Activated naive CD4-positive, alpha-beta T cell treated with anti-CD3 and anti-CD28 coated beads, Interleukin-2, amount 10 ng/mL, durations not matched to agents 7 days and 5 days (primary cell): ENCODE measurements at regions not wholly inside any gene's neighbourhood (a gene's known extent, or its start where the extent isn't known, plus 50 kb on each side); places are given as distances from the start of the nearest gene placed in this dataset.
"Not testable (repeated sequence)": the region's sequence is repeated elsewhere in the genome, so short reads cannot be mapped to it uniquely, and the experiment has no call there.

Source experiments
- CTCF ChIA-PET: fragments of 350-600 bp; sonication (Branson Sonifier 250); formaldehyde crosslinking; loops from one replicate; lab custom pipeline; 2021; ENCODE audit warnings: antibody characterized with exemption; lab: Charles Lee
- DNase-seq: peaks from one replicate; pipeline ENCODE4 v3.0.0-alpha.2; 2020
- H3K27ac Mint-ChIP-seq: one replicate; pipeline ENCODE4 v1.8.0; 2021; ENCODE audit warnings: mild to moderate bottlenecking, moderate library complexity, mixed read lengths
- H3K27me3 Mint-ChIP-seq: one replicate; pipeline ENCODE4 v1.8.0; 2021; ENCODE audit warnings: mild to moderate bottlenecking, mixed read lengths
- H3K36me3 Mint-ChIP-seq: one replicate; pipeline ENCODE4 v1.8.0; 2021; ENCODE audit warnings: mixed read lengths
- H3K4me1 Mint-ChIP-seq: one replicate; pipeline ENCODE4 v1.8.0; 2021; ENCODE audit warnings: mixed read lengths
- H3K4me3 Mint-ChIP-seq: one replicate; pipeline ENCODE4 v1.8.0; 2021; ENCODE audit warnings: mild to moderate bottlenecking, moderate library complexity, mixed read lengths
- H3K9me3 Mint-ChIP-seq: one replicate; pipeline ENCODE4 v1.8.0; 2021; ENCODE audit warnings: mixed read lengths

DNA sequence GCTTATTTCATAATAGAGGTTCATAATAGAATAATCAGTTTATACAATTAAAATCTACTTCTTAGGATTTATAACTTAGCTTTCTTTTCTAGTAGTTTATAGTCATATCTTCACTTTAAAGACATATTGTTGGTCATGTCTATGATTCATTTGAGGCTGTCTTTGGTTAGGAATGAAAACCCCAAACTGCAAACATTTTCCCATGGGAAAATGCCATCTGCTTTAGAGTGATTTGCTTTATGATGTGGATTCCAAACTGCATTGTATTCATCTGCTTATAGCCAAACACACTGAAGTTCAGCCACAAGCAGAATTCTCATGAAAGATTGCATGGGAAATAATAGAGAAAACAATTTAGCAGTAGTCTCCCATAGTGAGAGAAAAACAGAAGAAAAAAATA, 128.0 kb downstream of the RFPL4B start:
- CTCF ChIA-PET = no interaction called here
- no peak overlapping the region for H3K4me3 Mint-ChIP-seq
- H3K27ac Mint-ChIP-seq = no peak overlapping the region

GRCh38 chr6:112477125-112477524, 130.0 kb downstream of the RFPL4B start:
- Mint-ChIP-seq H3K27ac (no peak overlapping the region), H3K4me1 (no peaks in the 10 kb centered on the region), H3K36me3 (no peaks in the 10 kb centered on the region), H3K9me3 (no peaks in the 10 kb centered on the region), H3K4me3 (no peak overlapping the region), H3K27me3 (no peaks in the 10 kb centered on the region)
- DNase-seq = no peak
- CTCF ChIA-PET = no interaction called here

More for the DNA sequence above, 128.0 kb downstream of the RFPL4B start:
- H3K27me3 Mint-ChIP-seq = no peaks in the 10 kb centered on the region
- no peaks in the 10 kb centered on the region for H3K9me3 Mint-ChIP-seq
- no peaks in the 10 kb centered on the region for H3K4me1 Mint-ChIP-seq
- H3K36me3 Mint-ChIP-seq = no peaks in the 10 kb centered on the region
- no peak for DNase-seq

- Mint-ChIP-seq H3K27ac (no peak overlapping the region), H3K27me3 (no peaks in the 10 kb centered on the region), H3K9me3 (no peaks in the 10 kb centered on the region), H3K4me3 (no peak overlapping the region), H3K36me3 (no peaks in the 10 kb centered on the region), H3K4me1 (no peaks in the 10 kb centered on the region)
- CTCF ChIA-PET = interaction anchor here (0.7 to 0.8 kb wide), 2 partner anchors 14 to 18 kb away, joined by 3 read pairs; no protein-coding TSS in a partner anchor
- no peak for DNase-seq
These were observed 130.9 kb downstream of the RFPL4B start for GRCh38 chr6:112478036-112478435.

DNA sequence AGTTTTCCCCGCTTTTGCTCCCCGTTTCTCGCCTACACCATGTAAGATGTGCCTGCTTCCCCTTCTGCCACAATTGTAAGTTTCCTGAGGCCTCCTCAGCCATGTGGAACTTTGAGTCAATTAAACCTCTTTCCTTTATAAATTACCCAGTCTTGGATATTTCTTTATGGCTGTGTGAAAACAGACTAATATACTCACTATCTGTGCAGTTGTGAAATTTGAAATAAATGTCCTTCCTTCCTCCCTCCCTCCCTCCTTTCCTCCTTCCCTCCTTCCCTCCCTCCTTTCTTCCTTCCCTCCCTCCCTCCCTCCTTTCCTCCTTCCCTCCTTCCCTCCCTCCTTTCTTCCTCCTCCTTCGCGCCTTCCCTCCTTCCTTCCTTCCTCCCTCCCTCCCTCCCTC, 132.8 kb downstream of the RFPL4B start:
- DNase-seq, H3K9me3 Mint-ChIP-seq, H3K36me3 Mint-ChIP-seq, H3K4me1 Mint-ChIP-seq, CTCF ChIA-PET, H3K27ac Mint-ChIP-seq, H3K4me3 Mint-ChIP-seq, H3K27me3 Mint-ChIP-seq: not testable (repeated sequence)

DNA sequence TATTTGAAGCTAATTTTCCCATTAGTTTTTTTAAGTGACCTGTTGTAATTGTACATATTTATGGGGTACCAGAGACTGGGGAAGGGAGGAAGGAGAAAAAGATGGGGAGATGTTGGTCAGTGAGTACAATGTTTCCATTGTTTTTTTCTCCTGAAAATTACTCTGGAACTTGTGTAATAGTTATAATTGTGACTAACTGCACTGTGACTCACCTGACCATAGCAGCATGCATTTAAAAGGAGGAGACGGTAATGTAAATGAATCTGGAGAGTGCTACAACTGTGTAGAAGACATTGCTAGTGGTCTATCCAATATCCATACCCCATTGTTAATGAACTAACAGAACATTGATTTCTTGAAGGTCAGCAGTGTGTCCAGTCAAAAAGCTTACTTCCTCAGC, 133.4 kb downstream of the RFPL4B start:
- Mint-ChIP-seq H3K4me1 (no peaks in the 10 kb centered on the region), H3K36me3 (no peaks in the 10 kb centered on the region), H3K9me3 (no peaks in the 10 kb centered on the region), H3K27ac (no peak overlapping the region), H3K4me3 (no peak overlapping the region), H3K27me3 (no peaks in the 10 kb centered on the region)
- DNase-seq = no peak
- CTCF ChIA-PET = no interaction called here

DNA sequence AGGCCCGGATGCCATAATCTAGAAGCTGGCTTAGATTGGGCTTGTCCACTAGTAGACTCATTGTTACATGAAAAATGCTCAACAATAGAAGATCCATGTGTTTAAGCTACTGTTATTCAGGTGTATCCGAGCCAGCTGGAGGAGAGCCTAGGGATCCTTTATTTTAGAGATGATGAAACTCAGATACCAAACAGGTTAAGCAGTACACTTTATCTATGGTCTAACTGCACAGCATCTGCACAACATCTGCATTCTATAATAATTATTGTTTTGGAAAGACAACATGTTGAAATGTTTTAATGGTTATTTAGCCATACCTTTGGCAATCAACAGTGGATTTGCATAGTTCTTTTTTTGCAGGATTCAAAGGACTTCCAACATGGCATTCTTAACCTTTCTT, 134.1 kb downstream of the RFPL4B start:
- Mint-ChIP-seq H3K4me3 (no peak overlapping the region), H3K4me1 (no peaks in the 10 kb centered on the region), H3K27me3 (no peaks in the 10 kb centered on the region), H3K9me3 (no peaks in the 10 kb centered on the region), H3K36me3 (no peaks in the 10 kb centered on the region), H3K27ac (no peak overlapping the region)
- CTCF ChIA-PET = no interaction called here
- DNase-seq = no peak

- Mint-ChIP-seq H3K36me3 (no peaks in the 10 kb centered on the region), H3K4me1 (no peaks in the 10 kb centered on the region), H3K27ac (no peak overlapping the region), H3K4me3 (no peak overlapping the region), H3K9me3 (no peaks in the 10 kb centered on the region), H3K27me3 (no peaks in the 10 kb centered on the region)
- CTCF ChIA-PET = no interaction called here
- DNase-seq = no peak
These were observed 135.2 kb downstream of the RFPL4B start for GRCh38 chr6:112482373-112482772.

GRCh38 chr6:112485120-112485826, 138.1 kb downstream of the RFPL4B start:
- no peak overlapping the region for H3K27ac Mint-ChIP-seq
- no peak for DNase-seq
- CTCF ChIA-PET = no interaction called here
- no peaks in the 10 kb centered on the region for H3K4me1 Mint-ChIP-seq
- no peaks in the 10 kb centered on the region for H3K27me3 Mint-ChIP-seq
- H3K9me3 Mint-ChIP-seq = peaks cover 2% of the 10 kb centered on the region
- no peaks in the 10 kb centered on the region for H3K36me3 Mint-ChIP-seq
- no peak overlapping the region for H3K4me3 Mint-ChIP-seq

- Mint-ChIP-seq H3K9me3 (peaks cover 2% of the 10 kb centered on the region), H3K4me3 (no peak overlapping the region), H3K27ac (no peak overlapping the region), H3K36me3 (no peaks in the 10 kb centered on the region), H3K4me1 (no peaks in the 10 kb centered on the region), H3K27me3 (no peaks in the 10 kb centered on the region)
- DNase-seq = no peak
- CTCF ChIA-PET = no interaction called here
These were observed 138.7 kb downstream of the RFPL4B start for GRCh38 chr6:112485827-112486212.

DNA sequence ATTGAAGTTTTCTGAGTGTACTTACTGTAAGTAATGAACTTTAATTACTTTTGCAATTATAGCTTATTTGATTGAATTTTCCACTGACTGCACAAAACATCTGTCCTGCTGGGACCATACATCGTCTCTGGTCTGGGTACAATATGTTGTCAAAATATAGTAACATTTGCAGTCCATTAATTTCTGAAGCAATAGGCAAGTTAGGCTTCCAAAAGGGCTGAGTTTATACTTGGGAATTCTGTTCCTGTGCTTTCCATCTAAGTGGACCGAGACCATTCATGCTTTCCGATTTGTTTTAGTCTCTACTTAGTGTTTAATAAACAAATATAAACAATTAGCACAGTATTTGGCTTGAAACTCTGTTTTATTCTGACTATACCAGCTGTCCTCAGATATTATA, 139.3 kb downstream of the RFPL4B start:
- H3K27ac Mint-ChIP-seq = no peak overlapping the region
- H3K9me3 Mint-ChIP-seq = peaks cover 2% of the 10 kb centered on the region
- no peaks in the 10 kb centered on the region for H3K36me3 Mint-ChIP-seq
- DNase-seq = no peak
- H3K27me3 Mint-ChIP-seq = no peaks in the 10 kb centered on the region
- CTCF ChIA-PET = no interaction called here
- H3K4me1 Mint-ChIP-seq = no peaks in the 10 kb centered on the region
- no peak overlapping the region for H3K4me3 Mint-ChIP-seq

DNA sequence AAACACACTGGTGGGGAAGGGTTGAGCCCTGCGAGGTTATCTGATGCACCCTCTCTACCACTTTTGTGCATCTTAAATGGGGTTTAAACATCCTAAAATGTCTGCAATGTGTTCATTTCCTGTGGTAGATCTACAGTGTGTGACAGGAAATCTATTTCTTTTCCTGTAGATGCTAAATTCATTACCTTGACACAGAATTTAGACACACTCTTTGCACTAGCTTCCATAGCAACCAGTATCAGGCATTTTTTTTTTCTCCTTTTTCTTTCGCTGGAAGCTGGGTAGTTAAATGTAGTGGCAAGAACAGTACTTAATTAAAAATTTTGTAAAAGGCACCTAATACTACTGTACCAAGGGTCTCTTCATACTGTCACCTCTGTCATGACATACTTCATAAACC, 141.1 kb downstream of the RFPL4B start:
- Mint-ChIP-seq H3K27ac (no peak overlapping the region), H3K4me1 (no peaks in the 10 kb centered on the region), H3K36me3 (no peaks in the 10 kb centered on the region), H3K9me3 (peaks cover 2% of the 10 kb centered on the region), H3K4me3 (no peak overlapping the region), H3K27me3 (no peaks in the 10 kb centered on the region)
- CTCF ChIA-PET = no interaction called here
- no peak for DNase-seq

GRCh38 chr6:112501705-112502104, 154.6 kb downstream of the RFPL4B start:
- H3K27ac Mint-ChIP-seq = no peak overlapping the region
- H3K36me3 Mint-ChIP-seq = no peaks in the 10 kb centered on the region
- H3K4me3 Mint-ChIP-seq = no peak overlapping the region
- H3K9me3 Mint-ChIP-seq = no peaks in the 10 kb centered on the region
- H3K4me1 Mint-ChIP-seq = no peaks in the 10 kb centered on the region
- H3K27me3 Mint-ChIP-seq = no peaks in the 10 kb centered on the region
- CTCF ChIA-PET = no interaction called here
- no peak for DNase-seq

GRCh38 chr6:112502351-112503090, 155.4 kb downstream of the RFPL4B start:
- no peaks in the 10 kb centered on the region for H3K9me3 Mint-ChIP-seq
- DNase-seq = no peak
- CTCF ChIA-PET = no interaction called here
- H3K4me1 Mint-ChIP-seq = no peaks in the 10 kb centered on the region
- no peaks in the 10 kb centered on the region for H3K27me3 Mint-ChIP-seq
- no peaks in the 10 kb centered on the region for H3K36me3 Mint-ChIP-seq
- H3K27ac Mint-ChIP-seq = no peak overlapping the region
- H3K4me3 Mint-ChIP-seq = no peak overlapping the region

- H3K9me3 Mint-ChIP-seq = no peaks in the 10 kb centered on the region
- H3K4me1 Mint-ChIP-seq = no peaks in the 10 kb centered on the region
- CTCF ChIA-PET = no interaction called here
These were observed 156.0 kb downstream of the RFPL4B start for GRCh38 chr6:112503091-112503596.

DNA sequence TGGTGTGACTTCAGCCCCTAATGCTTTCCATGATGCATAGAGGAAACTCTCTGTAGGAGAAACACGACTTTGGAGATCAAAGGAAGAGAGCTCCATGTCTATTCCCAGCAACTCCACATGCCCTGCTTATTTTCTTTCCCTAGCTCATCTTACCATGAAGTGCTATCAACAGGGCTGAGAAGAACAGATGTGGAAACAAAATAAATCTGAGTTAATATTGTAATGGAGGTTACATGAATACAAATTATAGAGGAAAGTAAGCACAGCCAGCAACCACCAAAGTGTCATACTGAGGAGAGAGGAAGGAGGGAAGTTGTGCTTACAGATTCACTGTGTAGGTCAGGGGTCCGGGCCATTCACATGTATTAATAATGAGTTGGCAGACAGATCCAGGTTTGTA, 157.5 kb downstream of the RFPL4B start:
- H3K27ac Mint-ChIP-seq = no peak overlapping the region
- H3K9me3 Mint-ChIP-seq = no peaks in the 10 kb centered on the region
- no peak for DNase-seq
- no peaks in the 10 kb centered on the region for H3K27me3 Mint-ChIP-seq
- H3K4me3 Mint-ChIP-seq = no peak overlapping the region
- H3K36me3 Mint-ChIP-seq = no peaks in the 10 kb centered on the region
- H3K4me1 Mint-ChIP-seq = no peaks in the 10 kb centered on the region
- CTCF ChIA-PET = no interaction called here

More at GRCh38 chr6:112503091-112503596, 156.0 kb downstream of the RFPL4B start:
- Mint-ChIP-seq H3K36me3 (no peaks in the 10 kb centered on the region), H3K4me3 (no peak overlapping the region), H3K27ac (no peak overlapping the region), H3K27me3 (no peaks in the 10 kb centered on the region)
- no peak for DNase-seq
